Activated naive CD8-positive, alpha-beta T cell (primary cell): ENCODE measurements at regions not wholly inside any gene's neighbourhood (a gene's known extent, or its start where the extent isn't known, plus 50 kb on each side); places are given as distances from the start of the nearest gene placed in this dataset.

ENCODE experiments used
- H3K27ac Mint-ChIP-seq: one replicate; pipeline ENCODE4 v1.8.0; 2021; ENCODE audit warnings: mixed read lengths
- H3K27me3 Mint-ChIP-seq: one replicate; pipeline ENCODE4 v1.8.0; 2021; ENCODE audit warnings: mixed read lengths
- H3K36me3 Mint-ChIP-seq: one replicate; pipeline ENCODE4 v1.8.0; 2021; ENCODE audit warnings: mixed read lengths
- H3K4me1 Mint-ChIP-seq: one replicate; pipeline ENCODE4 v1.8.0; 2021; ENCODE audit warnings: low read depth, mixed read lengths
- H3K4me3 Mint-ChIP-seq: one replicate; pipeline ENCODE4 v1.8.0; 2021; ENCODE audit warnings: mild to moderate bottlenecking, mixed read lengths
- H3K9me3 Mint-ChIP-seq: one replicate; pipeline ENCODE4 v1.8.0; 2021; ENCODE audit warnings: low read depth, mixed read lengths

DNA sequence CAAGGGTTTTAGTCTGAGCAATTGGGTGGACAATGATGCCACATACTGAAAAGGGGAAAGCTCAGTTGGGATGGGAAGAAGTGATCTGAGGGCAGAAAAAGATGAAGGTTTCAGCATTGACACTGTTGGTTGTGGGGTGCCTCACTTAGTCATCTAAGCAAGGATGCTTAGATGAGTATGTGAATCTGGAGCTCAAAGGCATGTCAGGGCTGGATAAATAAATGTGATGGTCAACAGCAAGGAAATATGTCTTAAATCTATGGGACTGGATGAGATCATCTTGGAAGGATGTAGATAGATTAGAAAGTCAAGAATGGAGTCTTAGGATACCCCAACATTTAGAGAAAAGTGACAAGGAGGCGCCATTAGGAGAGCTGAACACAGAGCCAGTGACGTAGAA lies 114.6 kb downstream of the ZBTB18 start:
- Mint-ChIP-seq H3K4me1 (no peaks in the 10 kb centered on the region), H3K36me3 (no peaks in the 10 kb centered on the region), H3K27me3 (no peaks in the 10 kb centered on the region), H3K27ac (no peak overlapping the region), H3K9me3 (no peaks in the 10 kb centered on the region), H3K4me3 (no peak overlapping the region)

DNA sequence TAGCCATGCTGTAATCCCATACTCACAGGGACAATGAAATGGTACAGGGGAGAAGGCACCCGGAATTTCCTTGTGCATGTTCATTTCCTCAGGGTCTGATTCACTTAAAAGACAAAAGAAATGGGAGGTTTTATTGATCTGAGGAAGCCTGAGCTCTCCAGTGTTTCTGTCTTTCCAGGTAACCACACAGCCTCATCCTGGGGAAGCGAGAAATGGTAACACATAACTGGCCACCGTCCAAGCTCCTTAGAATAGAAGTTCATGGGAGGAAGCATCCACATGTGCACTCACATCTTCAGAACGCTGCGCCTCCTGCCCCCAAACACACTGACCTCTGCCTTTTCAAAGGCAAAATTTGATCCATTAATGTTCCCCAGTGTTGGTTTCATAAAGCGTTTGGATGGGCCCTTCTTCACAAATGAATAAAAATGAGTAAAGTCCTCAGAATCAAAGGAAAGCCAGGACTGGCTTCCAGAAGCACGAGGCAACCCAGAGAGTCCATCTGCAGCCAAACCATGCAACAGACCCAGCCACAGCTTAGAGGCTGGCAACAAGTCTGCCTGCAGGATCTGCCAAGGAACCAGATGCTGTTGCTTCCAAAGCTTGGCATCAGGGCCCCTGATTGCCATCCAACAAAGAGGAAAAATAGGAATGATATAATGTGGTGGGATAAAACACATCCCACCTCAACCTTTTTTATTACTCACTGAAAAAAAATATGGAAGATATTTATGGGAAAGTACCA lies 120.3 kb downstream of the ZBTB18 start:
- Mint-ChIP-seq H3K4me3 (no peak overlapping the region), H3K27ac (no peak overlapping the region), H3K4me1 (no peaks in the 10 kb centered on the region), H3K27me3 (no peaks in the 10 kb centered on the region), H3K9me3 (no peaks in the 10 kb centered on the region), H3K36me3 (no peaks in the 10 kb centered on the region)

DNA sequence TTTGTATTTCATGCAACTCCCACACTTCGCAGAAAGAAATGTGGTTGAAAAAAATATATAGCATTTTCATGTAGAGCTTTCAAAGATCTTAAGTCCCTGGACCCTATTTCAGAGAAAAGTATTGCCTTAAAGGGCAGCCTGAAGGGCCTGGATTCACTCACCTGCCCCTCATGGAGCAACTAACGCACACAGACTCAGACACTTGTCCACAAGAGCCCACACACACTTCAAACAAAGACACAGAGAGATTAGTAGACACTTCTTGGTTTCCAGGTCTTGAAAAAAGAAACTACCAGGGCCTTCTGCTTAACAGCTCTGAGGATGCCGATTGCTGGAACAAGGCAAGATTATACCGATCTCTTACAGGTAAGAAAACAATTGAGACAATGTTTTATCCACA lies 122.2 kb downstream of the ZBTB18 start:
- Mint-ChIP-seq H3K9me3 (no peaks in the 10 kb centered on the region), H3K36me3 (no peaks in the 10 kb centered on the region), H3K27ac (no peak overlapping the region)

DNA sequence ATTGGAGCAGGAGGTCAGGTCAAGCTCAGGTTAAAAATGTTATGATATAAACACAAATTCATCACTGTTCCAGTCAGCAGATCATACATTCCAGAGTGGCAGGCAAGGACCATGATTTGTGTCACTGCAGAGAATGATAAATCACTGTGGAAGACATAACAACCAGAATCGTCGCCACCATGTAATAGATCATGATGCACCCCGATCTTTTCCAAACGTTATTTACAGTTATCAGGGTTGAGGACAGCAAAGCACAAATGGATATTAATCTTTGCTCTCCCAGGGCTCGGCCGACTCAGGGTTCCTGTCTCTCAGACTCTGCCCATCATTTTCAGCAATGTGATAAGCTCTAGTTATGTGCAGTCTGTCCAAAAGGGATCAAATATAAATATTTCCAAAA lies 122.7 kb downstream of the ZBTB18 start:
- H3K36me3 Mint-ChIP-seq: no peaks in the 10 kb centered on the region
- no peak overlapping the region for H3K27ac Mint-ChIP-seq
- H3K4me3 Mint-ChIP-seq: no peak overlapping the region
- H3K4me1 Mint-ChIP-seq: no peaks in the 10 kb centered on the region
- H3K27me3 Mint-ChIP-seq: no peaks in the 10 kb centered on the region
- no peaks in the 10 kb centered on the region for H3K9me3 Mint-ChIP-seq

More for the DNA sequence above, 122.2 kb downstream of the ZBTB18 start:
- Mint-ChIP-seq H3K27me3 (no peaks in the 10 kb centered on the region), H3K4me1 (no peaks in the 10 kb centered on the region), H3K4me3 (no peak overlapping the region)

DNA sequence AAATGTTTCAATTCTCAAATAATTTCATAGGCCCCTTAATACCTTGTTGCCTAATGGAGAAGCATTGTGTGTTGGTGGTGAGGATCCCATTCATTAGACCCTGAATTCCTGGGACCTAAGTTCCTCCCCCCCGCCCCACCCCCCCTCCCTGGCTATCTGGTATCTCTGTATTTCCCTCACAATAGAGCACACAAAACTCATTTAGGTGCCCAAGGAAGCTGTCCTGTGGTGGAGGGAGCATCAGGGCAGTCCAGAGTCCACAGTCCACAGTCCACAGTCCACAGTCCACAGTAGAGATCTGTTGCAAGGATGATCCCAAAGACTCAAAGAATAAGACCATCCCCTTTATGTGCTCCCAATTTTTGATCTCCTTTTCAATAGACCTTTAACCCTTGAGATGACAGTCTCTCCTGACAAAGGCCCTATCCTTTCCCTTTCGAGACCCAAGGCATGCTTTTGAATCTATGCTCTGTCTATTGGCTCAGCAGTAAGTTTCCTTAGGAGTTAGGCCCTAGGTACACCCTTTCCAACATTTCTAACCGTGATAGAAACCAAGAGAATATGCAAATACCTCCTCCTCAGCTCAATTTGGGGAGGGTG lies 123.9 kb downstream of the ZBTB18 start:
- no peaks in the 10 kb centered on the region for H3K4me1 Mint-ChIP-seq
- no peaks in the 10 kb centered on the region for H3K36me3 Mint-ChIP-seq
- no peaks in the 10 kb centered on the region for H3K27me3 Mint-ChIP-seq
- H3K4me3 Mint-ChIP-seq: no peak overlapping the region
- no peaks in the 10 kb centered on the region for H3K9me3 Mint-ChIP-seq
- H3K27ac Mint-ChIP-seq: no peak overlapping the region

DNA sequence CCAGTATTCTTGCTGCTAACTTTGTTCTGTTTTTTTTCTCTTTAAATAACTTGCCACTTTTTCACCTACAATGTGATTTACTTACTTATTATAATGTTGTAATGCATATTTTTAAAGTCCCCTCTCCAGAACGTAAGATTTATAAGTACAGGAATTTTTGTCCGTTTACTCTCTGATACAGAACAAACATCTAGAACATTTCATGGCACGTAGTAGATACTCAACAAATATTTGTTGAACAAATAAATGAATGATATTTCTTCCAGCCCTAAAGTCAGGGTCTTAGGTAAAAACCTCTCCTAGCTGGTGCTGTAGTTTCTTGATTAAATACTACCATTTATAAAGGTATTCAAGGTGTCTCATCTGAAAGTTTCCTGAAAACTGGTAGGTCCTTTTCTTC lies 125.1 kb downstream of the ZBTB18 start:
- Mint-ChIP-seq H3K27me3 (no peaks in the 10 kb centered on the region), H3K4me1 (no peaks in the 10 kb centered on the region), H3K9me3 (no peaks in the 10 kb centered on the region), H3K36me3 (no peaks in the 10 kb centered on the region), H3K27ac (no peak overlapping the region), H3K4me3 (no peak overlapping the region)

DNA sequence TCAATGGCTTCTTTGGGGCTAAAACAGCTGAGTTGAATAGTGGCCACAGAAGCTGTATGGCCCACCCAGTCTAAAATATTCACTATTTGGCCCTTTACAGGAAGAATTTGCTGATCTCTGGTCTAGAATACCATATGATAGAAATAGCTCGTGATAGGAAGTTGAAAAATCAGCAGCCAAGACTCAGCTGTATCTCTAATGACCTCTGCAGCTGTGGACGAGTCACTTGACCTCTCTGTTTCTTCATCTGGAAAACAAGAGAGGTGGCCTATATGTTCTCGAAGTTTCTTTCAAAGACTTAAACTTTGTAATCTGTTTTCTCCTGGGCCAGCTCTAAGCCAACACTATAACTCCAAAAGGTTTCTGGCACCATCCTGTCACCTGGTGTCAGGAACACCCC lies 129.2 kb downstream of the ZBTB18 start:
- Mint-ChIP-seq H3K27me3 (no peaks in the 10 kb centered on the region), H3K4me1 (no peaks in the 10 kb centered on the region), H3K27ac (no peak overlapping the region)

DNA sequence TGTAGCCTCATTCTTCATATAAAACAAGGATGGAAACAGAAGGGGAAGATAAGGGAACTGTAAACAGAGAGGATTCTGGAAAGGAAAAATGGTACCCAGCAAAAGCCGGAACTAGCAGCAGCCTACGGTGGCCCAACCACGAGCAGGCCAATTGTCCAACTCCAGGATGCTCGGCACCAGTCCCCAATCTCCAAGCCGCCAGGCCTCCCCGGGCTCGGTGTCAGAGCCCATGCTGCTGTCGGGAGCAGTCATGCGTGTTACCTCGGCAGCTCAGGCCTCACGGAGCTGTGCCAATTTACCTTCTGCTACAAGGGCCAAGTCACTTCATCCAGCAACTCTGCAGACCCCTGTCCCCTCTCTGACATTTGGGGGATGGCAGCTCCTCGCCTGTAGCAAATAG lies 130.8 kb downstream of the ZBTB18 start:
- H3K9me3 Mint-ChIP-seq: no peaks in the 10 kb centered on the region
- H3K36me3 Mint-ChIP-seq: no peaks in the 10 kb centered on the region
- H3K27me3 Mint-ChIP-seq: no peaks in the 10 kb centered on the region
- no peak overlapping the region for H3K27ac Mint-ChIP-seq
- no peak overlapping the region for H3K4me3 Mint-ChIP-seq
- no peaks in the 10 kb centered on the region for H3K4me1 Mint-ChIP-seq

More for the DNA sequence above, 129.2 kb downstream of the ZBTB18 start:
- no peak overlapping the region for H3K4me3 Mint-ChIP-seq
- H3K9me3 Mint-ChIP-seq: no peaks in the 10 kb centered on the region
- H3K36me3 Mint-ChIP-seq: no peaks in the 10 kb centered on the region

DNA sequence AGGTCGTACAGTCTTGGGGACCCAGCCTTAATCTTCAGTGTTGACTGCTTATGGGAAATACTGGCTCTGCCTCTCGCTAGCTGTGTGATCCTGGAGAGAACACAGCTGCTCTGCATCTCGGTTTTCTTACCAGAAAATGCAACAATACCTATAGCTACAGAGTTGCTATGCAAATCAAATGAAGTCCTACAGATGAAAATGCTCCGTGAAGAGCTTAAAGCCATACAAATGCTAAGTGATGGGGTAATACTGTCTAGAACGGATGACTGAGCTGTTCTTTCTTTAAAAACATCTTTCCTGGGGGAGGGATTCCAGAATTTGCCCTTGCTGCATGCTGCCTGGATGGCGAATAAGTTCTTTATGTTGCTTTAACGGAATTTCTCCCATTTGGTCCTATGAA lies 132.0 kb downstream of the ZBTB18 start:
- Mint-ChIP-seq H3K27me3 (no peaks in the 10 kb centered on the region), H3K9me3 (no peaks in the 10 kb centered on the region), H3K4me1 (no peaks in the 10 kb centered on the region), H3K36me3 (no peaks in the 10 kb centered on the region), H3K4me3 (no peak overlapping the region), H3K27ac (no peak overlapping the region)

DNA sequence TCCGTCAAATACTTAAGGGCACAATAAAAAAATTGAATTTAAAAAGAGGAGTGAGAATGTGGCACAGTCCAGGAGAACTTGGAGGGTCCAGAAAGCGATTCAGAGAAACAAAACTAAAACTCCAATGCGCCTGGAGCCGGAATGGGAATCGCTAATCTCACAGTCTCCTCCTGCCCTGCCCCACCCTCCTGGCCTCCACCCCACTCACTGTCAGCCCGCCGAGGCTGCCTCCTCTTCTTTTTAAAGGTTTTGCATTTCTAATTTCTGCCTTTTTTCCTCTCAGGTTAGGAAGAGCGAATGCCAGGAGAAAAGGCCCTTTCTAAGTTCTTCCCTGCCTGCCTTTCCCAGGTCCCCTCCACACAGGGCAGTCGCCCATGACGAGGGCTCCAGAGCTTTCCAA lies 135.3 kb downstream of the ZBTB18 start:
- Mint-ChIP-seq H3K9me3 (peaks cover 6% of the 10 kb centered on the region), H3K27ac (no peak overlapping the region), H3K4me1 (no peaks in the 10 kb centered on the region), H3K27me3 (no peaks in the 10 kb centered on the region), H3K4me3 (no peak overlapping the region), H3K36me3 (no peaks in the 10 kb centered on the region)

DNA sequence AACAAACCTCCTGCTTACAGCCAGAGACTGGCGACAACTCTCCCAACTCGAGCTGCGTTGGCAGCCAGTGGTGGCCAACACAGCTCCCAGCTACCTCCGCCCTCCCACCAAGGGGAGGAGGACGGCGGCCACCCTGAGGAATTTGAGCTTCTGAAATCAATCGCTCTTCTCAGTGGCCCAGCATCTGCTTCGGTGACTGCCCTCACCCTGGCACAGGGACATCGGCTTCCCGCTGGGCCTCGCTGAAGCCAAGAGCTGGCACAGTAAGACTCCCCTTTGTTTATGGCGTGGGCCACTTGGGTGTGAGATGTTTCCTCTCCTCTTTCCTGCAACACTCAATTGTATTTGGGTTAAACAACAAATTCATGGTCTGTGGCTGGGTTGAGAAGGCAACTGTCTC lies 136.2 kb downstream of the ZBTB18 start:
- Mint-ChIP-seq H3K9me3 (peaks cover 6% of the 10 kb centered on the region), H3K4me3 (no peak overlapping the region), H3K36me3 (no peaks in the 10 kb centered on the region), H3K27ac (no peak overlapping the region), H3K4me1 (no peaks in the 10 kb centered on the region), H3K27me3 (no peaks in the 10 kb centered on the region)

DNA sequence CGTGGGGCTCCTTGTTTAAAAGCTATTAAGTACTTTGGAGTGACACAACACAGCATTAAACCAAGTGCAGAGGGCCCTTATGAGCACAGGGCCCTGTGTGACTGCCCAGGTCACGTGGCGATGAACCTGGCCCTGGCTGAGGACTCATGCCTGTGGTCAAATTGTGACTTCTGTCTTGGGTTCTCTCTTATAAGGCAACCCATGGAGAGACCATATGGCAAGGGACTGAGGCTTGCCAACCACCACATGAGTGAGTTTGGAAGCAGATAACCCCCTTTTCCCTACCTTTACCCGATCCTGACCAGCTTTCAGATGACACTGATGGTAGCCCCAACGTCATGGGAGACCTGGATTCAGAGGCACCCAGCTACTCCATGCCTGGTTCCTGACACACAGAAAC lies 140.5 kb downstream of the ZBTB18 start:
- peaks cover 6% of the 10 kb centered on the region for H3K9me3 Mint-ChIP-seq
- H3K4me3 Mint-ChIP-seq: no peak overlapping the region
- no peaks in the 10 kb centered on the region for H3K4me1 Mint-ChIP-seq
- no peaks in the 10 kb centered on the region for H3K27me3 Mint-ChIP-seq
- no peak overlapping the region for H3K27ac Mint-ChIP-seq
- H3K36me3 Mint-ChIP-seq: no peaks in the 10 kb centered on the region

DNA sequence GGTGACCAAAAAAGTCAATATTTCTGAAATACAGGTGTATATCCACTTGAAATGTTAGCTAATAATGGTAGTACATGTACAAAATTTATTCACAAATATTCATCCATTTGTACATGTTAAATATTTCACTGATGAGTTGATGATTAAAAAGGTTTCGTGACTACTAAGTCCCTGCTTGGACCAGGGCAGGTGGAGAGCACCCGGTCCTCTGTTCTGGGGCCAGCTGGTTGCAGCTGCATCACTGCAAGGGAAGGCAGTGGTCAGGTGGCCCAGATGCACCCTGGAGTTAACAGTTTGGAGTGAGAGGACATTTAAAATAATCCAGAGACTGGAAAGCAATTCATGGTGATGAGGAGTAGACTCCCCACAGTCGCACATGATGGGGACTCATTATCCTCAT lies 141.2 kb downstream of the ZBTB18 start:
- Mint-ChIP-seq H3K9me3 (peaks cover 6% of the 10 kb centered on the region), H3K27ac (no peak overlapping the region)

DNA sequence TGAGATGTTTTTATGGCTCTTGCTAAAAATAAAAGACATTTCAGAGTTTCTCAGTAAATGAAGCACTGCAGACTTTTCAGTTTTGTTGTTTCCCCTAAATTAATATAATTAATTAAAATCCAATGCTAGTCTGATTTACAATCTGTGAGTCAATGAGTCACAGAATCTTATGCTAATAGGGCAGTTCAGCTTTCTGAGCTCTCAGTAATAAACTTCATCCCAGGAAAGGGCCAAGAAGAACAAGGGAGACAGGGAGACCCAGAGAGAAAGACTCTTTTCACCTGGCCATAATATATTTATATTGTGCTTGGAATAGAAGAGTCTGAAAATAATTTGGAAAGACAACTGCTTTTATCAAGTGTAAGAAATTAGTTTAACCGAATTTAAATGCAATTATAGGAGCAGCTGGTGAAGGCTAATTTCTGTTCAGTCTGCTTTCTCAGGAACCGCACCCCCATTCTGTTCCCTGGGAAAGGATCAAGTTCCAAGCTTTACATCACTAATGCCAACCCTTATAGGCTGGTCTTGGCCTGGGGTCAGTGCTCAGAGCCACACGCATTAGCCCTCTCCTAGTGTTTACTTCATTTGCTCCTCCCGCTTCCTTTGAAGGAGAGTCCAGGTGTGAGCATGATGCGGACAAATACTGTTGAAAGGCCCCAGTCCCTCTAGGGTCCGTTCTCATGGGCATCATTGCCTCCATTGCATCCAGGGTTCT lies 145.6 kb downstream of the ZBTB18 start:
- Mint-ChIP-seq H3K36me3 (no peaks in the 10 kb centered on the region), H3K4me3 (no peak overlapping the region), H3K27me3 (no peaks in the 10 kb centered on the region), H3K9me3 (no peaks in the 10 kb centered on the region), H3K27ac (no peak overlapping the region), H3K4me1 (no peaks in the 10 kb centered on the region)

More for the DNA sequence above, 141.2 kb downstream of the ZBTB18 start:
- Mint-ChIP-seq H3K4me1 (no peaks in the 10 kb centered on the region), H3K36me3 (no peaks in the 10 kb centered on the region), H3K4me3 (no peak overlapping the region), H3K27me3 (no peaks in the 10 kb centered on the region)

DNA sequence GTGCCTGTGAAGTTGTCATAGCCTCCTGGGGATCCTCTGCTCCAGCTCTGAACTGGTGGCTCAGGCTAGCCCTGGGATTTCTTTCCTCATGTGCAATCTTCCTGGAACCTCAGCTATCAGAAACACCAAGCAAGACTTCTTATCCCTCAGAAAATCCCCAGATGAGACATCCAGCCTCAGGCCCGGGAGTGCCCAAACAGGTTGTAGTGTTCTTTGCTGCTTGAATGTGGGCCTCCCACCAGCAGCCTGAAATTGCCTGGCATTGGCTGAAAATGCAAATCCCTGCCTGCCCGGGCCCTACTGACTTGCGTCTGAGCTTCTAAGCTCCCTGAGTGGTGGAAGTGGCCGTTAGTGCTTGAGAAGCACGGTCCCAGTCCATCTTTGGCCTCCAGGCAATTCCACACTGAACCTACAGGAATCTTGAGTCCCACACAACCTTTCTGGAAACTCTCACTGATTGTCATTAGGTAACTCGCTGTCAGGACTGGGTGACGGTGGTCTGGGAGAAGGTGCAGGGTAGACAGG lies 146.8 kb downstream of the ZBTB18 start:
- Mint-ChIP-seq H3K4me1 (no peaks in the 10 kb centered on the region), H3K27me3 (no peaks in the 10 kb centered on the region), H3K27ac (no peak overlapping the region), H3K9me3 (no peaks in the 10 kb centered on the region), H3K36me3 (no peaks in the 10 kb centered on the region), H3K4me3 (no peak overlapping the region)
